Fibroblast of lung (primary cell): ENCODE measurements at regions not wholly inside any gene's neighbourhood (a gene's known extent, or its start where the extent isn't known, plus 50 kb on each side); places are given as distances from the start of the nearest gene placed in this dataset.

ENCODE experiments used
- EZH2 ChIP-seq: IDR thresholded peaks from 2 replicates; pipeline ENCODE4 v1.5.1; 2012; ENCODE audit warnings: low read length, control low read depth, mild to moderate bottlenecking; ENCODE audit errors: missing control alignments
- TF ChIP-seq, protein P1 (sequence below), 2 donors: IDR thresholded peaks in 1 of 2; conservative IDR thresholded peaks in 1 of 2; 1 replicate in 1 of 2; 2 replicates in 1 of 2; pipeline ENCODE4 v1.5.1; 2011 to 2012; ENCODE audit warnings: low read length in 2 of 2, control low read depth in 1 of 2, inconsistent platforms in 1 of 2, low read depth in 1 of 2, mild to moderate bottlenecking in 1 of 2

DNA sequence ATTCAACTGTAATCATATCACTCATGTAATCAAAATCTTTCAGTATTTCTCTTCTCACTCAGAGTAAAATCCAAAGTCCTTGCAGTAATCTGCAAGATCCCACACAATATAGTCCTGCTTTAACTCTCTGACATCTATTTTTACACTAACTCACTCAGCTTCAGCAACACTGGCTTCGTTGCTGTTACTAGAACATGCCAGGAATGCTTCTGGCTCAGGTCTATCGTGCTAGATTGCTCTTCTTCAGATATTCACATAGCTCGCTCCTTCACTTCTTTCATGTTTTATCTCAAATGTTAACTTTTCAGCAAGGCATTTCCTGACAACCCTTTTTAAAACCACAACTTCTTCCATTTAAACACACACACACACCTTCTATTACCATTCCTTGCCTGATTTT lies 331.7 kb upstream of the HTR2C start:
- TF ChIP-seq EZH2, result no peak
- TF ChIP-seq, protein P1, sequence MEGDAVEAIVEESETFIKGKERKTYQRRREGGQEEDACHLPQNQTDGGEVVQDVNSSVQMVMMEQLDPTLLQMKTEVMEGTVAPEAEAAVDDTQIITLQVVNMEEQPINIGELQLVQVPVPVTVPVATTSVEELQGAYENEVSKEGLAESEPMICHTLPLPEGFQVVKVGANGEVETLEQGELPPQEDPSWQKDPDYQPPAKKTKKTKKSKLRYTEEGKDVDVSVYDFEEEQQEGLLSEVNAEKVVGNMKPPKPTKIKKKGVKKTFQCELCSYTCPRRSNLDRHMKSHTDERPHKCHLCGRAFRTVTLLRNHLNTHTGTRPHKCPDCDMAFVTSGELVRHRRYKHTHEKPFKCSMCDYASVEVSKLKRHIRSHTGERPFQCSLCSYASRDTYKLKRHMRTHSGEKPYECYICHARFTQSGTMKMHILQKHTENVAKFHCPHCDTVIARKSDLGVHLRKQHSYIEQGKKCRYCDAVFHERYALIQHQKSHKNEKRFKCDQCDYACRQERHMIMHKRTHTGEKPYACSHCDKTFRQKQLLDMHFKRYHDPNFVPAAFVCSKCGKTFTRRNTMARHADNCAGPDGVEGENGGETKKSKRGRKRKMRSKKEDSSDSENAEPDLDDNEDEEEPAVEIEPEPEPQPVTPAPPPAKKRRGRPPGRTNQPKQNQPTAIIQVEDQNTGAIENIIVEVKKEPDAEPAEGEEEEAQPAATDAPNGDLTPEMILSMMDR (conservative IDR thresholded peaks at IDR 0.05 in 1 of 2, IDR thresholded peaks at IDR 0.05 in 1 of 2; ENCODE audit: low read depth in 1 of 2, low read length in 2 of 2), result no peak
